ENCODE measurements at regions not wholly inside any gene's neighbourhood (a gene's known extent, or its start where the extent isn't known, plus 50 kb on each side); places are given as distances from the start of the nearest gene placed in this dataset.
"Not testable (repeated sequence)": the region's sequence is repeated elsewhere in the genome, so short reads cannot be mapped to it uniquely, and the experiment has no call there.

- TF ChIP-seq, protein P1, sequence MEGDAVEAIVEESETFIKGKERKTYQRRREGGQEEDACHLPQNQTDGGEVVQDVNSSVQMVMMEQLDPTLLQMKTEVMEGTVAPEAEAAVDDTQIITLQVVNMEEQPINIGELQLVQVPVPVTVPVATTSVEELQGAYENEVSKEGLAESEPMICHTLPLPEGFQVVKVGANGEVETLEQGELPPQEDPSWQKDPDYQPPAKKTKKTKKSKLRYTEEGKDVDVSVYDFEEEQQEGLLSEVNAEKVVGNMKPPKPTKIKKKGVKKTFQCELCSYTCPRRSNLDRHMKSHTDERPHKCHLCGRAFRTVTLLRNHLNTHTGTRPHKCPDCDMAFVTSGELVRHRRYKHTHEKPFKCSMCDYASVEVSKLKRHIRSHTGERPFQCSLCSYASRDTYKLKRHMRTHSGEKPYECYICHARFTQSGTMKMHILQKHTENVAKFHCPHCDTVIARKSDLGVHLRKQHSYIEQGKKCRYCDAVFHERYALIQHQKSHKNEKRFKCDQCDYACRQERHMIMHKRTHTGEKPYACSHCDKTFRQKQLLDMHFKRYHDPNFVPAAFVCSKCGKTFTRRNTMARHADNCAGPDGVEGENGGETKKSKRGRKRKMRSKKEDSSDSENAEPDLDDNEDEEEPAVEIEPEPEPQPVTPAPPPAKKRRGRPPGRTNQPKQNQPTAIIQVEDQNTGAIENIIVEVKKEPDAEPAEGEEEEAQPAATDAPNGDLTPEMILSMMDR (IDR thresholded peaks at IDR 0.05; ENCODE audit: low read length), result not testable (repeated sequence)
- not testable (repeated sequence) for TF ChIP-seq EZH2phosphoT487 (IDR thresholded peaks at IDR 0.05; ENCODE audit: low read length); EZH2 (optimal IDR thresholded peaks at IDR 0.05; ENCODE audit: low read depth, low read length)
Observed at GRCh38 chr11:39620309-39620708, 1839.1 kb downstream of the LRRC4C start.
